Parathyroid adenoma (tissue), 2 donors: ENCODE measurements at regions not wholly inside any gene's neighbourhood (a gene's known extent, or its start where the extent isn't known, plus 50 kb on each side); places are given as distances from the start of the nearest gene placed in this dataset.
"Not testable (repeated sequence)": the region's sequence is repeated elsewhere in the genome, so short reads cannot be mapped to it uniquely, and the experiment has no call there.

Experiments
- H2AFZ ChIP-seq: fragments of 300-600 bp; sonication (generic); one replicate; pipeline ENCODE4 v1.7.0; 2017; ENCODE audit warnings: antibody characterized with exemption, mild to moderate bottlenecking
- H3K27ac ChIP-seq: fragments of 300-600 bp; sonication (generic); one replicate; pipeline ENCODE4 v1.7.0; 2017
- H3K27me3 ChIP-seq: fragments of 300-600 bp; sonication (generic); one replicate; pipeline ENCODE4 v1.7.0; 2017; ENCODE audit warnings: low read length; ENCODE audit not compliant: control insufficient read depth, insufficient read depth
- H3K36me3 ChIP-seq: fragments of 300-600 bp; sonication (generic); one replicate; pipeline ENCODE4 v1.7.0; 2017; ENCODE audit warnings: low read length; ENCODE audit not compliant: control insufficient read depth, insufficient read depth
- H3K4me1 ChIP-seq: fragments of 300-600 bp; sonication (generic); one replicate; pipeline ENCODE4 v1.7.0; 2017; ENCODE audit warnings: control low read depth
- H3K4me2 ChIP-seq: fragments of 300-600 bp; sonication (generic); one replicate; pipeline ENCODE4 v1.7.0; 2017; ENCODE audit warnings: low read length
- H3K4me3 ChIP-seq: fragments of 300-600 bp; sonication (generic); one replicate; pipeline ENCODE4 v1.7.0; 2017; ENCODE audit warnings: low read depth, low read length
- H3K79me2 ChIP-seq: fragments of 300-600 bp; sonication (generic); one replicate; pipeline ENCODE4 v1.7.0; 2017; ENCODE audit warnings: control low read depth
- H3K9ac ChIP-seq: fragments of 300-600 bp; sonication (generic); one replicate; pipeline ENCODE4 v1.7.0; 2017; ENCODE audit warnings: mild to moderate bottlenecking
- H3K9me3 ChIP-seq: fragments of 300-600 bp; sonication (generic); one replicate; pipeline ENCODE4 v1.7.0; 2017; ENCODE audit warnings: low read length; ENCODE audit not compliant: control insufficient read depth
- CTCF ChIP-seq: fragments of 300-600 bp; sonication (generic); IDR thresholded peaks from one replicate; pipeline ENCODE4 v1.7.0; 2017; ENCODE audit warnings: antibody characterized with exemption, mild to moderate bottlenecking
- donor health status: primary hyperparathyroidism.

- Histone ChIP-seq H3K27ac (no peak overlapping the region), H3K36me3 (peaks cover 2% of the 10 kb centered on the region), H3K4me1 (no peaks in the 10 kb centered on the region), H2AFZ (no peak overlapping the region), H3K4me3 (no peak overlapping the region), H3K9ac (no peak overlapping the region), H3K27me3 (no peaks in the 10 kb centered on the region), H3K79me2 (no peaks in the 10 kb centered on the region), H3K4me2 (no peak overlapping the region), H3K9me3 (no peaks in the 10 kb centered on the region)
- TF ChIP-seq CTCF: no peak
Measured at GRCh38 chr5:12566441-12566840, 662.2 kb upstream of the CTNND2 start.

GRCh38 chr5:12557012-12557411 is 652.8 kb upstream of the CTNND2 start:
- no peaks in the 10 kb centered on the region for H3K4me1 ChIP-seq
- no peak for TF ChIP-seq CTCF
- H3K27me3 ChIP-seq: no peaks in the 10 kb centered on the region
- no peaks in the 10 kb centered on the region for H3K9me3 ChIP-seq
- no peaks in the 10 kb centered on the region for H3K79me2 ChIP-seq
- no peak overlapping the region for H2AFZ ChIP-seq
- H3K4me2 ChIP-seq: no peak overlapping the region
- H3K9ac ChIP-seq: no peak overlapping the region
- H3K27ac ChIP-seq: no peak overlapping the region
- no peaks in the 10 kb centered on the region for H3K36me3 ChIP-seq
- no peak overlapping the region for H3K4me3 ChIP-seq

GRCh38 chr5:12526113-12526512 is 621.9 kb upstream of the CTNND2 start:
- H3K4me2 ChIP-seq: no peak overlapping the region
- H3K79me2 ChIP-seq: no peaks in the 10 kb centered on the region
- H3K27ac ChIP-seq: no peak overlapping the region
- no peak overlapping the region for H2AFZ ChIP-seq
- no peaks in the 10 kb centered on the region for H3K36me3 ChIP-seq
- H3K27me3 ChIP-seq: no peaks in the 10 kb centered on the region
- no peaks in the 10 kb centered on the region for H3K9me3 ChIP-seq
- no peaks in the 10 kb centered on the region for H3K4me1 ChIP-seq
- no peak for TF ChIP-seq CTCF
- no peak overlapping the region for H3K9ac ChIP-seq
- no peak overlapping the region for H3K4me3 ChIP-seq

- no peaks in the 10 kb centered on the region for H3K4me1 ChIP-seq
- no peaks in the 10 kb centered on the region for H3K36me3 ChIP-seq
- no peak overlapping the region for H3K27ac ChIP-seq
- no peaks in the 10 kb centered on the region for H3K27me3 ChIP-seq
- no peak for TF ChIP-seq CTCF
- no peaks in the 10 kb centered on the region for H3K9me3 ChIP-seq
- H3K4me3 ChIP-seq: no peak overlapping the region
- no peak overlapping the region for H3K4me2 ChIP-seq
- H3K79me2 ChIP-seq: no peaks in the 10 kb centered on the region
- no peak overlapping the region for H3K9ac ChIP-seq
- H2AFZ ChIP-seq: no peak overlapping the region
Measured at GRCh38 chr5:12522116-12522515, 617.9 kb upstream of the CTNND2 start.

- not testable (repeated sequence) for H3K4me1 ChIP-seq, H2AFZ ChIP-seq, H3K27me3 ChIP-seq, H3K79me2 ChIP-seq, H3K9me3 ChIP-seq, H3K9ac ChIP-seq, H3K36me3 ChIP-seq, H3K27ac ChIP-seq, H3K4me2 ChIP-seq, H3K4me3 ChIP-seq
Measured at GRCh38 chr5:12504983-12505382, 600.7 kb upstream of the CTNND2 start.
